Body of pancreas (tissue), 4 donors: ENCODE measurements at regions not wholly inside any gene's neighbourhood (a gene's known extent, or its start where the extent isn't known, plus 50 kb on each side); places are given as distances from the start of the nearest gene placed in this dataset.

Source experiments
- ATAC-seq: fragments of 150-250 bp; one replicate; pipeline ENCODE4 v1.9.1; 2016
- DNase-seq, 4 donors: peaks; one replicate each; pipeline ENCODE4 v3.0.0-alpha.2; 2019
- H3K27ac ChIP-seq, 4 donors: fragments of 200-600 bp; sonication (generic); 1 replicate in 3 of 4; 2 replicates in 1 of 4; pipeline versions ENCODE4 v1.5.1 to v1.6.1; 2016 to 2019; ENCODE audit warnings: mild to moderate bottlenecking in 1 of 4, mixed read lengths in 1 of 4, moderate library complexity in 1 of 4
- H3K27me3 ChIP-seq, 2 donors: fragments of 200-600 bp; sonication (generic); one replicate each; pipeline ENCODE4 v1.6.0; 2016; ENCODE audit warnings: mild to moderate bottlenecking in 1 of 2
- H3K36me3 ChIP-seq, 2 donors: fragments of 200-600 bp; sonication (generic); replicated peaks in 1 of 2; 2 replicates each; pipeline ENCODE4 v1.5.1; 2016; ENCODE audit warnings: low read depth in 2 of 2; ENCODE audit not compliant: insufficient read depth in 1 of 2
- H3K4me1 ChIP-seq: fragments of 200-600 bp; sonication (generic); one replicate; pipeline ENCODE4 v1.6.0; 2016
- H3K4me3 ChIP-seq, 2 donors: fragments of 200-600 bp; sonication (generic); 1 replicate in 1 of 2; 2 replicates in 1 of 2; pipeline ENCODE4 v1.5.1; 2016 to 2019
- H3K9me3 ChIP-seq, 3 donors: fragments of 200-600 bp; sonication (generic); 1 replicate in 2 of 3; 2 replicates in 1 of 3; pipeline ENCODE4 v1.5.1; 2016
- POLR2A ChIP-seq, 3 donors: fragments of 450-650 bp; IDR thresholded peaks; one replicate each; pipeline ENCODE4 v1.6.1; 2016; ENCODE audit warnings: antibody characterized with exemption in 3 of 3, mild to moderate bottlenecking in 2 of 3
- WGBS, 2 donors: methylation state at CpG; one replicate each; pipeline ENCODE4 v1.1.5; 2017; 5-methylcytosine and 5-hydroxymethylcytosine counted together
- intact Hi-C: fragments of 100-400 bp; cut with DNase I; formaldehyde crosslinking; loops from one replicate; pipeline ENCODE4 v1.15.1; 2023
- TF ChIP-seq, protein P1 (sequence below), 7 experiments: fragments of 450-650 bp in 4 of 7; fragments of 200-600 bp in 3 of 7; sonication (generic) in 3 of 7; IDR thresholded peaks; one replicate each; pipeline ENCODE4 v1.5.1; 2016 to 2019; ENCODE audit warnings: antibody characterized with exemption in 7 of 7

DNA sequence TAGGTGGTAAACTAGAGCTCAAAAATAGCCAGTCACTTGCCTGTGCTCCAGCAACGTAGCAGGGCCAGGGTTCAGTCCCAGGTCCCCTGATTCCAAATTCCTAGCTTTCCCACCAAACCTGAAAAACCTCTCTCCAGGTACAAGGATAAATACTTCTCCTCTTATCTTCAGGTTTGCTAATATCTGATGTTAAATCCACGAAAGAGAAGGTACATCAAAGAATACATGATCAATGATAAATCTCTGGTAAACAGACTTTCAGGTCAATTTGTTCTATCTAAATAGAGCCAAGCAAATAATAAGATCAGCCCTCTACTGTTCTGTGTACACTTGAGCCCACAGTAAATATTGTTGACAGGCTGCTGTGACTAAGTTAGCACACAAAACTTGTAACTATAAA is 52.1 kb upstream of the AKT3 start:
- no peak overlapping the region for H3K4me3 ChIP-seq
- no peaks in the 10 kb centered on the region for H3K36me3 ChIP-seq
- no peak for DNase-seq
- H3K4me1 ChIP-seq = no peaks in the 10 kb centered on the region
- no peaks in the 10 kb centered on the region for H3K9me3 ChIP-seq
- TF ChIP-seq, protein P1, sequence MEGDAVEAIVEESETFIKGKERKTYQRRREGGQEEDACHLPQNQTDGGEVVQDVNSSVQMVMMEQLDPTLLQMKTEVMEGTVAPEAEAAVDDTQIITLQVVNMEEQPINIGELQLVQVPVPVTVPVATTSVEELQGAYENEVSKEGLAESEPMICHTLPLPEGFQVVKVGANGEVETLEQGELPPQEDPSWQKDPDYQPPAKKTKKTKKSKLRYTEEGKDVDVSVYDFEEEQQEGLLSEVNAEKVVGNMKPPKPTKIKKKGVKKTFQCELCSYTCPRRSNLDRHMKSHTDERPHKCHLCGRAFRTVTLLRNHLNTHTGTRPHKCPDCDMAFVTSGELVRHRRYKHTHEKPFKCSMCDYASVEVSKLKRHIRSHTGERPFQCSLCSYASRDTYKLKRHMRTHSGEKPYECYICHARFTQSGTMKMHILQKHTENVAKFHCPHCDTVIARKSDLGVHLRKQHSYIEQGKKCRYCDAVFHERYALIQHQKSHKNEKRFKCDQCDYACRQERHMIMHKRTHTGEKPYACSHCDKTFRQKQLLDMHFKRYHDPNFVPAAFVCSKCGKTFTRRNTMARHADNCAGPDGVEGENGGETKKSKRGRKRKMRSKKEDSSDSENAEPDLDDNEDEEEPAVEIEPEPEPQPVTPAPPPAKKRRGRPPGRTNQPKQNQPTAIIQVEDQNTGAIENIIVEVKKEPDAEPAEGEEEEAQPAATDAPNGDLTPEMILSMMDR (IDR thresholded peaks at IDR 0.05) = no peak
- TF ChIP-seq POLR2A (IDR thresholded peaks at IDR 0.05) = no peak
- WGBS, 2 donors = 6 to 15% methylated on average over 2 of the region's 2 CpGs
- intact Hi-C loops = no loop called here
- ATAC-seq = no peak
- H3K27ac ChIP-seq = no peak overlapping the region
- peaks cover 0 to 3% of the 10 kb centered on the region in 2 donors for H3K27me3 ChIP-seq
